ENCODE measurements at regions not wholly inside any gene's neighbourhood (a gene's known extent, or its start where the extent isn't known, plus 50 kb on each side); places are given as distances from the start of the nearest gene placed in this dataset.

DNA sequence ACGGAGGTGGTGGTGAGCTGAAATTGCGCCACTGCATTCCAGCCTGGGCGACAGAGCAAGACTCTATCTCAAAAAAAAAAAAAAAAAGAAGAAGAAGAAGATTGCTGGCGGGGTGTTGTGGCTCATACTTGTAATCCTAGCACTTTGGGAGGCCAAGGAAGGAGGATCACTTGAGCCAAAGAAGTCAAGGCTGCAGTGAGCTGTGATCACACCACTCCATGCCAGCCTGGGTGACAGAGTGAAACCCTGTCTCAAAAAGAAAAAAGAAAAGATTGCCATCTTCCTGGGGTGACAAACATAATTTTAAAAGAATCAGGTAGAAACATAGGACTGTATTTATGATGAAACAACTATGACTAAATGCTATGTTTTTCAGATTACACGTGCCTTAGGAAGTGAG, 55.1 kb upstream of the EML4 start:
- Histone ChIP-seq H3K27ac (no peak overlapping the region), H3K27me3 (no peaks in the 10 kb centered on the region), H3K4me1 (peaks cover 0 to 15% of the 10 kb centered on the region in 2 donors), H3K4me3 (no peak overlapping the region), H3K9me3 (no peaks in the 10 kb centered on the region), H3K36me3 (no peaks in the 10 kb centered on the region)
- TF ChIP-seq CTCF (IDR thresholded peaks at IDR 0.05) = no peak
- no peak for DNase-seq (ENCODE audit: low spot score)

DNA sequence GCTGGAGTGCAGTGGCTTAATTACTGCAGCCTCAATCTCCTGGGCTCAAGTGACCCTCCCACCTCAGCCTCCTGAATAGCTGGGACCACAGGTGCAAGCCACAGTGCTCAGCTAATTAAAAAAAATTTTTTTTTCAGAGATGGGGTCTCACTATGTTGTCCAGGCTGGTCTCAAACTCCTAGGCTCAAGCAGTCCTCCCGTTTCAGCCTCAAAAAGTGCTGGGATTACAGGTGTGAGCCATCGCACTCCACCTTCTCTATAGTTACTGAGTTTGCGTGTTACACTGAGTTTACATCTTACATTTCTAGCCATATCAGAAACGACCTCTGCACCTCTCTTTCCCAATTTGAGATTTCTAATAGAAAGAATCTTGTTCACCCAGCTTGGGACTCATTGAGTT, 53.6 kb upstream of the EML4 start:
- Histone ChIP-seq H3K4me3 (no peak overlapping the region), H3K9me3 (no peaks in the 10 kb centered on the region), H3K27me3 (no peaks in the 10 kb centered on the region), H3K4me1 (peaks cover 0 to 15% of the 10 kb centered on the region in 2 donors), H3K27ac (no peak overlapping the region), H3K36me3 (no peaks in the 10 kb centered on the region)
- no peak for TF ChIP-seq CTCF (IDR thresholded peaks at IDR 0.05)
- DNase-seq (ENCODE audit: low spot score) = no peak

DNA sequence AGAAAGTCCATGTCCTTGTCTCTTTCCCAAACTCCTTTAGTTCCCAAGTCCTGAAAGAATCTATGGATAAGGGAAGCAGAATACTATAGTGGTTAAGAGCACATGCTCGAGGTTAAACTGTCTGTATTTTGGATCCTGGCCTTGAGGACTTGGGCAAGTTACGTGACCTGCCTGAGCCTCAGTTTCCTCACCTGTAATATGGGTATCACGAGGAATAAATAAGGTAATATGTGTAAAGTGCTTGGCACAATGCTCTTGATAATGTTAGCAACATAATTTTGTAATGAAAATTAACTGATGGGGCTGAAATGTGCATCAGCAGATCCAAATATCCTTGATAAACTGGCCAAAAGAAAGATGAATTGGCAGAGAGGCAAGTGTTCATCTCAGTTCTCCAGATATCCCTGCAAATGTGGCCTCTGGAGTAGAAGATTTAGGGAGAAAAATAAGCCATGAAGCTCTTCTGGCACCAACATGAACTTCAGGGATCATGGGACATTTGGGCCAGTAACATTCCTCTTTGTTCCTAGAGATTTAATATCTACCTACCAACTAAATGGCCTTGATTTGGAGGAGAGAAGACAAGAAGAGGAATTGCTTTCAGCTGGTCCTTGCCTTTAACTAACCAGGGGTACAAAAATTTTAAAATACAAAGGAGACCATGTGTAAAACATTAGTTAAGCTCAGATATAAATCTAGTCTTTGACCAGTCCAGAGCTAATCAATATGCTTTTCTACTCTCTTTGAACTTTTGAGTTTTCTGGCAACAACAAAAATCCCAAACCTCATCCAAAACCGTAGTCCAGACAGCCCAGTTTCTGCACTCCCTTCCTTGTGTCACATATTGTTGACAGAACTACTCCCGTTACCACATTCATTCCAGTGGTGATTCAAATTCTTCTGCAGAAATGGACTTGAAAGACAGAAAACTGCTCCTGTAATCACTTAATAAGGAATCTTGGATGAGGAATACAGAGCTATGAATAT, 52.7 kb upstream of the EML4 start:
- H3K4me1 ChIP-seq = peaks cover 0 to 15% of the 10 kb centered on the region in 2 donors
- H3K36me3 ChIP-seq = no peaks in the 10 kb centered on the region
- no peaks in the 10 kb centered on the region for H3K9me3 ChIP-seq
- TF ChIP-seq CTCF (IDR thresholded peaks at IDR 0.05) = no peak
- no peak for DNase-seq (ENCODE audit: low spot score)
- H3K27me3 ChIP-seq = no peaks in the 10 kb centered on the region
- no peak overlapping the region for H3K27ac ChIP-seq
- no peak overlapping the region for H3K4me3 ChIP-seq

DNA sequence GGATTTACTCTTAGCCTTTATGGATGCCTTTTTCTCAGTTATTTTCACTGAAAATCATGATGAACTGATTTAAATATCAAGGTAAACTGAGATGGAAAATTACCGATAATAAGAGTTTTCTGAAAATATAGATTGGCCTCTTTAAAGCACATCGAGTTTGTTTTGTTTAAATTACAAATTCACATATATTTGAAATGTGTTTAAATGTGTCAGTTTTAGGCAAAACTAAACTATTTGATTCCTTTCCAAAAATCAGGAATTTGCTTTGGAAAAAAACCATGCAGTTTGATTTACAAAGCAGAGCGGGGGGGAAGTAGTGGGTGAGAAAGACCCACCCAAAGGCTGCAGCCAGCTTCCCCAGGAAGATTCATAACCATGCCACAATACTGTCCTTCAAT, 52.0 kb upstream of the EML4 start:
- no peak for TF ChIP-seq CTCF (IDR thresholded peaks at IDR 0.05)
- Histone ChIP-seq H3K27ac (no peak overlapping the region), H3K4me1 (peaks cover 0 to 15% of the 10 kb centered on the region in 2 donors), H3K9me3 (no peaks in the 10 kb centered on the region), H3K27me3 (no peaks in the 10 kb centered on the region), H3K36me3 (no peaks in the 10 kb centered on the region), H3K4me3 (no peak overlapping the region)
- no peak for DNase-seq (ENCODE audit: low spot score)

- no peak for TF ChIP-seq CTCF (IDR thresholded peaks at IDR 0.05)
- no peak for DNase-seq (ENCODE audit: low spot score)
- peaks cover 0 to 15% of the 10 kb centered on the region in 2 donors for H3K4me1 ChIP-seq
- peak overlapping the region in 1 of 2 donors; percentile 30 for H3K27ac ChIP-seq
- H3K36me3 ChIP-seq = no peaks in the 10 kb centered on the region
- H3K9me3 ChIP-seq = no peaks in the 10 kb centered on the region
- H3K4me3 ChIP-seq = no peak overlapping the region
- H3K27me3 ChIP-seq = no peaks in the 10 kb centered on the region
These were observed 51.0 kb upstream of the EML4 start for GRCh38 chr2:42117923-42118753.
